ENCODE measurements at regions not wholly inside any gene's neighbourhood (a gene's known extent, or its start where the extent isn't known, plus 50 kb on each side); places are given as distances from the start of the nearest gene placed in this dataset.
A peak's percentile ranks its signal among the peaks of the same experiment; 100 is the strongest.

DNA sequence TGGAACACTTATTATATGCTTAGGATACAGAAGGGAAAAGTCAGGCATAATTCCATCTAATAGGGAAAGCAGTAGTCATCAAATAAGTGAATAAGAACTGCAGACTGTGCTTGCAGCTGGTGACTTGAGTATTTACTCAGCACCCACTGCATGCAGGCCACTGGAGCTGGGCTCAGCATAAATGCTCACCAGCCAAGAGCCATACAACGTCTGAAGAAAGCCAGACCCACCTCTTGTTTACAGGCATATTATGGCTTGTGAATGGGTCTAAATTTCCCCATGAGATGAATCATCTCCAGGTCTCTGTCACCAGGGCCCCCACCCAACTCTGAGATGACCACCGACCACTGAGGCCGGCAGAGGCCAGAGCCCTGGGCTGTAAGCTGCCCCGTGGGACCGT, 123.8 kb upstream of the PKDCC start:
- TF ChIP-seq POLR2AphosphoS5 (IDR thresholded peaks at IDR 0.05) = peak; percentile 39
- no peak for TF ChIP-seq POLR2A (IDR thresholded peaks at IDR 0.05)
- TF ChIP-seq, protein P1, sequence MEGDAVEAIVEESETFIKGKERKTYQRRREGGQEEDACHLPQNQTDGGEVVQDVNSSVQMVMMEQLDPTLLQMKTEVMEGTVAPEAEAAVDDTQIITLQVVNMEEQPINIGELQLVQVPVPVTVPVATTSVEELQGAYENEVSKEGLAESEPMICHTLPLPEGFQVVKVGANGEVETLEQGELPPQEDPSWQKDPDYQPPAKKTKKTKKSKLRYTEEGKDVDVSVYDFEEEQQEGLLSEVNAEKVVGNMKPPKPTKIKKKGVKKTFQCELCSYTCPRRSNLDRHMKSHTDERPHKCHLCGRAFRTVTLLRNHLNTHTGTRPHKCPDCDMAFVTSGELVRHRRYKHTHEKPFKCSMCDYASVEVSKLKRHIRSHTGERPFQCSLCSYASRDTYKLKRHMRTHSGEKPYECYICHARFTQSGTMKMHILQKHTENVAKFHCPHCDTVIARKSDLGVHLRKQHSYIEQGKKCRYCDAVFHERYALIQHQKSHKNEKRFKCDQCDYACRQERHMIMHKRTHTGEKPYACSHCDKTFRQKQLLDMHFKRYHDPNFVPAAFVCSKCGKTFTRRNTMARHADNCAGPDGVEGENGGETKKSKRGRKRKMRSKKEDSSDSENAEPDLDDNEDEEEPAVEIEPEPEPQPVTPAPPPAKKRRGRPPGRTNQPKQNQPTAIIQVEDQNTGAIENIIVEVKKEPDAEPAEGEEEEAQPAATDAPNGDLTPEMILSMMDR (IDR thresholded peaks at IDR 0.05) = no peak
